Mesothelial cell of epicardium (in vitro differentiated cells): ENCODE measurements at regions not wholly inside any gene's neighbourhood (a gene's known extent, or its start where the extent isn't known, plus 50 kb on each side); places are given as distances from the start of the nearest gene placed in this dataset.
A peak's percentile ranks its signal among the peaks of the same experiment; 100 is the strongest.

Experiments used
- DNase-seq, 2 experiments: peaks; one replicate each; pipeline ENCODE4 v3.0.0; 2021; ENCODE audit warnings: low spot score in 2 of 2; ENCODE audit not compliant: unreplicated experiment in 2 of 2
- H3K27ac Mint-ChIP-seq: 2 replicates; pipeline ENCODE4 v1.8.0; 2021; ENCODE audit warnings: mixed read lengths
- H3K27me3 Mint-ChIP-seq: 2 replicates; pipeline ENCODE4 v1.8.0; 2021; ENCODE audit warnings: low read depth, mixed read lengths
- H3K36me3 Mint-ChIP-seq: 2 replicates; pipeline ENCODE4 v1.8.0; 2021; ENCODE audit warnings: mixed read lengths
- H3K4me1 Mint-ChIP-seq: 2 replicates; pipeline ENCODE4 v1.8.0; 2021; ENCODE audit warnings: mixed read lengths
- H3K4me3 Mint-ChIP-seq: 2 replicates; pipeline ENCODE4 v1.8.0; 2021; ENCODE audit warnings: mild to moderate bottlenecking, moderate library complexity, mixed read lengths
- H3K9me3 Mint-ChIP-seq: 2 replicates; pipeline ENCODE4 v1.8.0; 2021; ENCODE audit warnings: mixed read lengths
- TF ChIP-seq, protein P1 (sequence below): fragments of 200-600 bp; sonication (generic); IDR thresholded peaks from one replicate; pipeline ENCODE4 v1.5.0; 2021; ENCODE audit warnings: antibody characterized with exemption; ENCODE audit not compliant: unreplicated experiment

DNA sequence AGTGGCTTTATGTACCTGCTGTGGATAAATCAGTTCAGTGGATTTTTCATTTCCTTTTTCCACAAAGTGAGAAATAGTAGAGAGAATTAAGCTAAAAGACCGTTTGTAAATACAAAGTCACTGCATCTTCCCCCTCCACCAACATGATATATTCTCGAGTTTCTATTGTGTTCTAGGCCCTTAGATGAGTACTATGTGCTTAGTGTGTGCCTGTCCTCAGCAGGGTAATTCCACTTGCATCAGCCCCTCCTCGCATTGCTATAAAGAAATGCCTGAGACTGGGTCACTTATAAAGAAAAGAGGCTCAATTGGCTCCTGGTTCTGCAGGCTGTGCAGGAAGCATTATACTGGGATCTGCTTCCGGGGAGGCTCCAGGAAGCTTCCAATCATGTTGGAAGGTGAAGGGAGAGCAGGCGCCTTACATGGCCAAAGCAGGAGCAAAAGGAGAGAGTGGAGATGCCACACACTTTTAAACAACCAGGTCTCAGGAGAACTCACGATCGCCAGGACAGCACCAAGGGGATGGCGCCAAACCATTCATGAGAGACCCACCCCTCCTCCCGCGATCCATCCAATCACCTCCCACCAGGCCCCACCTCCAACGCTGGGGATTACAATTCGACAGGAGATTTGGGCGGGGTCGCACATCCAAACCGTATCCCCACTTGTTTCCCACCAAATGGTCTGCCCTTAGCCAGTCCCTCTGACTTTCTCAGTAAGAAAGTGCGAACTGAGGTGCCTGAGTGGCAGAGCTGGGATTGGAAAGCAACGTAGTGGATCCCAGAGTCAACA is 102.3 kb upstream of the ABCC4 start:
- DNase-seq: no peak
- H3K4me3 Mint-ChIP-seq: peak overlapping the region; percentile 74
- H3K36me3 Mint-ChIP-seq: no peaks in the 10 kb centered on the region
- TF ChIP-seq, protein P1, sequence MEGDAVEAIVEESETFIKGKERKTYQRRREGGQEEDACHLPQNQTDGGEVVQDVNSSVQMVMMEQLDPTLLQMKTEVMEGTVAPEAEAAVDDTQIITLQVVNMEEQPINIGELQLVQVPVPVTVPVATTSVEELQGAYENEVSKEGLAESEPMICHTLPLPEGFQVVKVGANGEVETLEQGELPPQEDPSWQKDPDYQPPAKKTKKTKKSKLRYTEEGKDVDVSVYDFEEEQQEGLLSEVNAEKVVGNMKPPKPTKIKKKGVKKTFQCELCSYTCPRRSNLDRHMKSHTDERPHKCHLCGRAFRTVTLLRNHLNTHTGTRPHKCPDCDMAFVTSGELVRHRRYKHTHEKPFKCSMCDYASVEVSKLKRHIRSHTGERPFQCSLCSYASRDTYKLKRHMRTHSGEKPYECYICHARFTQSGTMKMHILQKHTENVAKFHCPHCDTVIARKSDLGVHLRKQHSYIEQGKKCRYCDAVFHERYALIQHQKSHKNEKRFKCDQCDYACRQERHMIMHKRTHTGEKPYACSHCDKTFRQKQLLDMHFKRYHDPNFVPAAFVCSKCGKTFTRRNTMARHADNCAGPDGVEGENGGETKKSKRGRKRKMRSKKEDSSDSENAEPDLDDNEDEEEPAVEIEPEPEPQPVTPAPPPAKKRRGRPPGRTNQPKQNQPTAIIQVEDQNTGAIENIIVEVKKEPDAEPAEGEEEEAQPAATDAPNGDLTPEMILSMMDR: no peak
- H3K9me3 Mint-ChIP-seq: no peaks in the 10 kb centered on the region
- H3K4me1 Mint-ChIP-seq: peaks cover 12% of the 10 kb centered on the region
- no peak overlapping the region for H3K27ac Mint-ChIP-seq
- H3K27me3 Mint-ChIP-seq: peaks cover 8% of the 10 kb centered on the region

DNA sequence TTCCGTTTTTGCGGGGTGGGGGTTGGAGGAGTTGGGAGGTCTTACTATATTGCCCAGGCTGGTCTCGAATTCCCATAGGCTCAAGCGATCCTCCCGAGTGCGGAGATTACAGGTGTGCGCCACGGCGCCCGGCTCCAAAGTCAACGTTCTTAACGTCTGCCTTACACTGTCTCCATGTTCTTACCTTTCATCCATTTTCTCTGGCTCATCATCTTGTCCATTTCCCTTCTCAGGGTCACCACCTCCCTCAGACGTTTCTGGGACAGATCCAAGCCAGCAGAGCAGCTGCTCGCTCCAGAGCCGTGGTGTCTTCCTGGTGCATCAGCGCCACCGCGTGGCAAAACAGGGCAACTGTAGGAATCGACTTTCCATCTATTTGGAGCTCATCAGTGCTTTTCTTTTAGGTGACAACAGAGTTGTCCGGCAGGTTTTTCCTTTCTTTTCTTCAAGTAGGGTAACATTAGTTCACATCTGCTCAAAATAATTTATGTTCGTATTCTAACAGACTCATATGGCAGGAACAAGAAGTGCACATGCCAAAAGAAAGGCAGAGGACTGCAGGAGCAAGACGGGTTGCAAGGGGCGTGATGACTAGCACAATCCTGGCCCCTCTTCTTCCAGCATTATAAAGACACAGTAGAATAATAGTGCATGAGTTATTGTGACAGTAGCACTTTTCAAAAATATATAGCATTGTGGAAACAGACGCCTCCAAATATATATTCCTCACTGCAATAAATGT is 103.1 kb upstream of the ABCC4 start:
- peaks cover 8% of the 10 kb centered on the region for H3K27me3 Mint-ChIP-seq
- peak overlapping the region; percentile 74 for H3K4me3 Mint-ChIP-seq
- peaks cover 12% of the 10 kb centered on the region for H3K4me1 Mint-ChIP-seq
- no peaks in the 10 kb centered on the region for H3K36me3 Mint-ChIP-seq
- TF ChIP-seq, protein P1: peak; percentile 86
- no peaks in the 10 kb centered on the region for H3K9me3 Mint-ChIP-seq
- DNase-seq: peak; percentile 64 to 88
- no peak overlapping the region for H3K27ac Mint-ChIP-seq

DNA sequence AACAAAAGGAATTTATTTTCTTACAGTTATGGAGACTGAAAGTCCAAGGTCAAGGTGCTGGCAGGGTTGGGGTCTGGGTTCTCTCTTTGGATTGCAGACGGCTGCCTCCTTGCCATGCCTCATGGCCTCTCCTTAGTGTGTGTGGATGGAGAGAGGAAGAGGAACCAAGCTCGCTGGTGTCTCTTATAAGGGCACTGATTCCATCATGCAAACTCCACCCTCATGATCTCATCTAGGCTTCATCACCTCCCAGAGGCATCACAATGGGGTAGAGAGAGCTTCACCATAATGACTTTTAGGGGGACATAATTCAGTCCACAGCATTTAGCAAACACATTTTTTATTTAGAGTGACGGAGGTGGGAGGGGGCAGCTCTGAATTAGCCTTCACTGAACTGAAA is 104.9 kb upstream of the ABCC4 start:
- Mint-ChIP-seq H3K4me1 (peaks cover 12% of the 10 kb centered on the region), H3K27me3 (peaks cover 8% of the 10 kb centered on the region), H3K9me3 (no peaks in the 10 kb centered on the region), H3K36me3 (no peaks in the 10 kb centered on the region), H3K27ac (no peak overlapping the region), H3K4me3 (no peak overlapping the region)
- TF ChIP-seq, protein P1: no peak
- DNase-seq: no peak

DNA sequence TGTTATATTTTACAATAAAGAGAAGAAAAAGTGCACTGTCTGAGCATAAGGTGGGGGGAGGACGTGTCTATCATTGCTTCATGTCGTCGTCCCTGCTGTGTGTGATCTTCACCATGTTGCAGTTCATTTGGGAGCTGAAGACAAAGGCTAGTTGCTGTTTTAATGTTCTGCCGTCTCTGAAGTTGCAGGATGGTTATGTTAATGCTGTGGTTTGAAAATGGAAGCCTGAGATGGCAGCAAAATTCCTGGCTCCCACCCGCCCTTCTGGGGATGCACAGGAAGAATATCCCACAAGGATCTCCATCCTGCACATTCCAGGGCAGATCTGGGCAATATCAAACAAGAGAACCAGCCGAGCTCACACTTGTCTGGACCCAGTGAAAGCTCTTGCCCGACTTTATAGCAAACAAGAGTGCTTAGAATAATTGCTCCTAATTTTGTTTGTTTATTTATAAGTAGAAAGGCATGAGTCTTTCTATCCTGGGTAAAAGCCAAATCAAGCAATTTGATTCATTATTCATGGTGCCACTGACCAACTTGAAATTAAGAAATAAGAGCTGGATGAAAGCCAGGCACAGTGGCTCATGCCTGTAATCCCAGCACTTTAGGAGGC is 110.3 kb upstream of the ABCC4 start:
- Mint-ChIP-seq H3K36me3 (no peaks in the 10 kb centered on the region), H3K27me3 (peaks cover 1% of the 10 kb centered on the region), H3K4me3 (no peak overlapping the region), H3K27ac (no peak overlapping the region), H3K4me1 (no peaks in the 10 kb centered on the region), H3K9me3 (peaks cover 6% of the 10 kb centered on the region)
- TF ChIP-seq, protein P1: no peak
- no peak for DNase-seq

DNA sequence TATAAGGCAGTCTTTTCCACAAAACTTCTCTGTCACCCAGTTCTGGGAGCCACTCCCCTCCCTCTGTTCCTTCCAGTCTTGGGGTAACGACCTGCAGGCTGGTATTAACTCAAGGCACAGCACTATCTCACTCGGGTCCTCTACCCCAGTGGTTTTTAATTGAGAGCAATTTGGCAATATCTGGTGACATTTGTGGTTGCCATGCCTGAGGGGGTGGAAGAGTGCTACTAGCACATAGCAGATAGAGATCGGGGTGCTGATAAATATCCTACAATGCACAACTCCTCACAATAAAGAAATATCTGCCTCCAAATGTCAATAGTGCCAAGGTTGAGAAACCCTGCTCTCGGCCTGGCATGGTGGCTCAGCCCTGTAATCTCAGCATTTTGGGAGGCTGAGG is 117.7 kb upstream of the ABCC4 start:
- H3K36me3 Mint-ChIP-seq: no peaks in the 10 kb centered on the region
- peaks cover 7% of the 10 kb centered on the region for H3K27me3 Mint-ChIP-seq
- no peak overlapping the region for H3K27ac Mint-ChIP-seq
- no peaks in the 10 kb centered on the region for H3K4me1 Mint-ChIP-seq
- TF ChIP-seq, protein P1: no peak
- H3K9me3 Mint-ChIP-seq: peaks cover 12% of the 10 kb centered on the region
- H3K4me3 Mint-ChIP-seq: no peak overlapping the region
- no peak for DNase-seq
